HCT116 (cell line): ENCODE measurements at regions not wholly inside any gene's neighbourhood (a gene's known extent, or its start where the extent isn't known, plus 50 kb on each side); places are given as distances from the start of the nearest gene placed in this dataset.

Source experiments
- EZH2 ChIP-seq: fragments of 200-600 bp; sonication (generic); IDR thresholded peaks from 2 replicates; pipeline ENCODE4 v1.6.1; 2017; ENCODE audit warnings: antibody characterized with exemption, mixed run types
- EZH2phosphoT487 ChIP-seq: fragments of 200-600 bp; IDR thresholded peaks from 2 replicates; pipeline ENCODE4 v1.6.1; 2018; ENCODE audit warnings: antibody characterized with exemption, borderline replicate concordance
- POLR2AphosphoS5 ChIP-seq: IDR thresholded peaks from 2 replicates; pipeline ENCODE4 v1.6.1; 2011; ENCODE audit warnings: mild to moderate bottlenecking, low read depth, low read length, moderate library complexity
- SIN3A ChIP-seq: IDR thresholded peaks from 2 replicates; pipeline ENCODE4 v1.6.1; 2012; ENCODE audit warnings: low read depth
- ZFX ChIP-seq: fragments of 450-650 bp; IDR thresholded peaks from 2 replicates; pipeline ENCODE4 v1.6.1; 2017
- ZNF274 ChIP-seq: fragments of 200-500 bp; sonication (Bioruptor generic); IDR thresholded peaks from 2 replicates; pipeline ENCODE4 v1.6.1; 2014; ENCODE audit warnings: mild to moderate bottlenecking, low read depth, low read length, inconsistent platforms
- TF ChIP-seq, protein P1 (sequence below), 3 experiments: fragments of 200-600 bp in 1 of 3; sonication (generic) in 1 of 3; IDR thresholded peaks in 2 of 3; conservative IDR thresholded peaks in 1 of 3; 2 replicates each; pipeline ENCODE4 v1.5.1; 2012 to 2017; ENCODE audit warnings: low read depth in 2 of 3, low read length in 2 of 3, antibody characterized with exemption in 1 of 3, borderline replicate concordance in 1 of 3, control low read depth in 1 of 3, mild to moderate bottlenecking in 1 of 3, mixed read lengths in 1 of 3, mixed run types in 1 of 3, moderate library complexity in 1 of 3; ENCODE audit not compliant: insufficient read depth in 1 of 3
- TF ChIP-seq, protein P2 (sequence below): IDR thresholded peaks from 2 replicates; pipeline ENCODE4 v1.6.1; 2011; ENCODE audit warnings: mild to moderate bottlenecking, low read length, moderate library complexity; ENCODE audit not compliant: insufficient replicate concordance; ENCODE audit errors: extremely low read depth
- TF ChIP-seq, protein P3 (sequence below): IDR thresholded peaks from 2 replicates; pipeline ENCODE4 v1.6.1; 2012
- TF ChIP-seq, protein P4 (sequence below): IDR thresholded peaks from 2 replicates; pipeline ENCODE4 v1.6.1; 2012
- TF ChIP-seq, protein P5 (sequence below): IDR thresholded peaks from 2 replicates; pipeline ENCODE4 v1.6.1; 2012; ENCODE audit warnings: low read depth

DNA sequence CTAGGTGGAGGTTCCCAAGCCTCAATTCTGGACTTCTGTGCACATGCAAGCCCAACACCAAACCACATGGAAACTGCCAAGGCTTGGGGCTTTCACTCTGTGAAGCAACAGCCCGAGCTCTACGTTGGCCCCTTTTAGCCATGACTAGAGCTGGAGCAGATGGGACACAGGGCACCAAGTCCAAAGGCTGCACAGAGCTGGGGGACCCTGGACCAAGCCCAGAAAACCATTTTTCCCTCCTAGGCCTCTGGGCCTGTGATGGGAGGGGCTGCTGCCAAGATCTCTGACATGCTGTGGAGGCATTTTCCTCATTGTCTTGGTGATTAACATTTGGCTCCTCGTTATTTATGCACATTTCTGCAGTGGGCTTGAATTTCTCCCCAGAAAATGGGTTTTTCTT is 258.7 kb upstream of the ACTRT1 start:
- TF ChIP-seq, protein P1, sequence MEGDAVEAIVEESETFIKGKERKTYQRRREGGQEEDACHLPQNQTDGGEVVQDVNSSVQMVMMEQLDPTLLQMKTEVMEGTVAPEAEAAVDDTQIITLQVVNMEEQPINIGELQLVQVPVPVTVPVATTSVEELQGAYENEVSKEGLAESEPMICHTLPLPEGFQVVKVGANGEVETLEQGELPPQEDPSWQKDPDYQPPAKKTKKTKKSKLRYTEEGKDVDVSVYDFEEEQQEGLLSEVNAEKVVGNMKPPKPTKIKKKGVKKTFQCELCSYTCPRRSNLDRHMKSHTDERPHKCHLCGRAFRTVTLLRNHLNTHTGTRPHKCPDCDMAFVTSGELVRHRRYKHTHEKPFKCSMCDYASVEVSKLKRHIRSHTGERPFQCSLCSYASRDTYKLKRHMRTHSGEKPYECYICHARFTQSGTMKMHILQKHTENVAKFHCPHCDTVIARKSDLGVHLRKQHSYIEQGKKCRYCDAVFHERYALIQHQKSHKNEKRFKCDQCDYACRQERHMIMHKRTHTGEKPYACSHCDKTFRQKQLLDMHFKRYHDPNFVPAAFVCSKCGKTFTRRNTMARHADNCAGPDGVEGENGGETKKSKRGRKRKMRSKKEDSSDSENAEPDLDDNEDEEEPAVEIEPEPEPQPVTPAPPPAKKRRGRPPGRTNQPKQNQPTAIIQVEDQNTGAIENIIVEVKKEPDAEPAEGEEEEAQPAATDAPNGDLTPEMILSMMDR (IDR thresholded peaks at IDR 0.05 in 2 of 3, conservative IDR thresholded peaks at IDR 0.05 in 1 of 3; ENCODE audit: borderline replicate concordance in 1 of 3, insufficient read depth in 1 of 3, low read depth in 2 of 3, low read length in 2 of 3) = no peak
- TF ChIP-seq EZH2phosphoT487 (no peak), POLR2AphosphoS5 (no peak), ZNF274 (no peak), EZH2 (no peak), ZFX (no peak), SIN3A (no peak)
- TF ChIP-seq, protein P2, sequence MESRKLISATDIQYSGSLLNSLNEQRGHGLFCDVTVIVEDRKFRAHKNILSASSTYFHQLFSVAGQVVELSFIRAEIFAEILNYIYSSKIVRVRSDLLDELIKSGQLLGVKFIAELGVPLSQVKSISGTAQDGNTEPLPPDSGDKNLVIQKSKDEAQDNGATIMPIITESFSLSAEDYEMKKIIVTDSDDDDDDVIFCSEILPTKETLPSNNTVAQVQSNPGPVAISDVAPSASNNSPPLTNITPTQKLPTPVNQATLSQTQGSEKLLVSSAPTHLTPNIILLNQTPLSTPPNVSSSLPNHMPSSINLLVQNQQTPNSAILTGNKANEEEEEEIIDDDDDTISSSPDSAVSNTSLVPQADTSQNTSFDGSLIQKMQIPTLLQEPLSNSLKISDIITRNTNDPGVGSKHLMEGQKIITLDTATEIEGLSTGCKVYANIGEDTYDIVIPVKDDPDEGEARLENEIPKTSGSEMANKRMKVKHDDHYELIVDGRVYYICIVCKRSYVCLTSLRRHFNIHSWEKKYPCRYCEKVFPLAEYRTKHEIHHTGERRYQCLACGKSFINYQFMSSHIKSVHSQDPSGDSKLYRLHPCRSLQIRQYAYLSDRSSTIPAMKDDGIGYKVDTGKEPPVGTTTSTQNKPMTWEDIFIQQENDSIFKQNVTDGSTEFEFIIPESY = no peak
- TF ChIP-seq, protein P3, sequence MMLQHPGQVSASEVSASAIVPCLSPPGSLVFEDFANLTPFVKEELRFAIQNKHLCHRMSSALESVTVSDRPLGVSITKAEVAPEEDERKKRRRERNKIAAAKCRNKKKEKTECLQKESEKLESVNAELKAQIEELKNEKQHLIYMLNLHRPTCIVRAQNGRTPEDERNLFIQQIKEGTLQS = no peak
- TF ChIP-seq, protein P4, sequence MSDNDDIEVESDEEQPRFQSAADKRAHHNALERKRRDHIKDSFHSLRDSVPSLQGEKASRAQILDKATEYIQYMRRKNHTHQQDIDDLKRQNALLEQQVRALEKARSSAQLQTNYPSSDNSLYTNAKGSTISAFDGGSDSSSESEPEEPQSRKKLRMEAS = no peak
- TF ChIP-seq, protein P5, sequence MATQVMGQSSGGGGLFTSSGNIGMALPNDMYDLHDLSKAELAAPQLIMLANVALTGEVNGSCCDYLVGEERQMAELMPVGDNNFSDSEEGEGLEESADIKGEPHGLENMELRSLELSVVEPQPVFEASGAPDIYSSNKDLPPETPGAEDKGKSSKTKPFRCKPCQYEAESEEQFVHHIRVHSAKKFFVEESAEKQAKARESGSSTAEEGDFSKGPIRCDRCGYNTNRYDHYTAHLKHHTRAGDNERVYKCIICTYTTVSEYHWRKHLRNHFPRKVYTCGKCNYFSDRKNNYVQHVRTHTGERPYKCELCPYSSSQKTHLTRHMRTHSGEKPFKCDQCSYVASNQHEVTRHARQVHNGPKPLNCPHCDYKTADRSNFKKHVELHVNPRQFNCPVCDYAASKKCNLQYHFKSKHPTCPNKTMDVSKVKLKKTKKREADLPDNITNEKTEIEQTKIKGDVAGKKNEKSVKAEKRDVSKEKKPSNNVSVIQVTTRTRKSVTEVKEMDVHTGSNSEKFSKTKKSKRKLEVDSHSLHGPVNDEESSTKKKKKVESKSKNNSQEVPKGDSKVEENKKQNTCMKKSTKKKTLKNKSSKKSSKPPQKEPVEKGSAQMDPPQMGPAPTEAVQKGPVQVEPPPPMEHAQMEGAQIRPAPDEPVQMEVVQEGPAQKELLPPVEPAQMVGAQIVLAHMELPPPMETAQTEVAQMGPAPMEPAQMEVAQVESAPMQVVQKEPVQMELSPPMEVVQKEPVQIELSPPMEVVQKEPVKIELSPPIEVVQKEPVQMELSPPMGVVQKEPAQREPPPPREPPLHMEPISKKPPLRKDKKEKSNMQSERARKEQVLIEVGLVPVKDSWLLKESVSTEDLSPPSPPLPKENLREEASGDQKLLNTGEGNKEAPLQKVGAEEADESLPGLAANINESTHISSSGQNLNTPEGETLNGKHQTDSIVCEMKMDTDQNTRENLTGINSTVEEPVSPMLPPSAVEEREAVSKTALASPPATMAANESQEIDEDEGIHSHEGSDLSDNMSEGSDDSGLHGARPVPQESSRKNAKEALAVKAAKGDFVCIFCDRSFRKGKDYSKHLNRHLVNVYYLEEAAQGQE = no peak
